Endothelial cell (in vitro differentiated cells): ENCODE measurements at regions not wholly inside any gene's neighbourhood (a gene's known extent, or its start where the extent isn't known, plus 50 kb on each side); places are given as distances from the start of the nearest gene placed in this dataset.

Experiments
- DNase-seq: peaks from one replicate; pipeline ENCODE4 v3.0.0; 2021; ENCODE audit warnings: low spot score
- H3K27ac Mint-ChIP-seq: one replicate; pipeline ENCODE4 v1.8.0; 2021; ENCODE audit warnings: mixed read lengths, inconsistent platforms; ENCODE audit not compliant: unreplicated experiment
- H3K27me3 Mint-ChIP-seq: one replicate; pipeline ENCODE4 v1.8.0; 2021; ENCODE audit warnings: mild to moderate bottlenecking, moderate library complexity, mixed read lengths, inconsistent platforms; ENCODE audit not compliant: unreplicated experiment
- H3K36me3 Mint-ChIP-seq: one replicate; pipeline ENCODE4 v1.8.0; 2021; ENCODE audit warnings: mild to moderate bottlenecking, low read depth, mixed read lengths, inconsistent platforms; ENCODE audit not compliant: unreplicated experiment
- H3K4me1 Mint-ChIP-seq: one replicate; pipeline ENCODE4 v1.8.0; 2021; ENCODE audit warnings: mild to moderate bottlenecking, mixed read lengths, inconsistent platforms; ENCODE audit not compliant: unreplicated experiment
- H3K4me3 Mint-ChIP-seq: one replicate; pipeline ENCODE4 v1.8.0; 2021; ENCODE audit warnings: mild to moderate bottlenecking, mixed read lengths, inconsistent platforms; ENCODE audit not compliant: unreplicated experiment
- H3K9me3 Mint-ChIP-seq: one replicate; pipeline ENCODE4 v1.8.0; 2021; ENCODE audit warnings: mixed read lengths, inconsistent platforms; ENCODE audit not compliant: unreplicated experiment
- CTCF ChIP-seq: fragments of 200-600 bp; sonication (generic); IDR thresholded peaks from one replicate; pipeline ENCODE4 v1.5.0; 2021; ENCODE audit warnings: antibody characterized with exemption; ENCODE audit not compliant: unreplicated experiment

DNA sequence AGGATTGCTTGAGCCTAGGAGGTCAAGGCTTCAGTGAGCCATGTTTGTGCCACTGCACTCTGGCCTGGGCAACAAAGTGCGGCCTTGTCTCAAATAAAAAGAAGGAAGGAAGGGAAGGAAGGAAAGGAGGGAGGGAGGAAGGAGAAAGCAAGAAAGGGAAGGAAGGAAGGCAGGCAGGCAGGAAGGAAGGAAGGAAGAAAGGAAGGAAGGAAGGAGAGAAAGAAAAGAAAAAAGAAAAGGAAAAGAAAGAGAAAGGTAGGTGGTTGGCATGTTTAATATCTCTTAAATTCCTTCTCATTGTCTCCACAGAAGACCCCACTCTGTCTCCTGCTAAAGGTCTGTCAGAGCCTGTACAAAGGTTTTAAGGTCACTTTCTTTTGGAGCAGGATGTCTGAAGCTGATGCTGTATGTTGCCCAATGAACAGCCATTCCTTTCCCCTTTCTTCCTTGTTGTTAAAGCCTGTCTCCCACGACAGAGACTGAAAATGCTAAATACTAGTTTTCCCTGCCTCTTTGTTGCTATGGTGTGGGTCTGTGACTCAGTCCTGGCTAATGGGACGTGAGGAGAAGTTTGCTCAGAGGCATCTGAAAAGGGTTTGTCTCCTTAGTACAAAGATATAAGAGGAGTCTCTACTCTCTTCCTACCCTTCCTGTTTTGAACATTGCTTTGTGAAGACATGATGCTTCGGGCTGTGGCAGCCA lies 213.3 kb downstream of the PCSK1 start:
- Mint-ChIP-seq H3K4me3 (no peak overlapping the region), H3K4me1 (no peaks in the 10 kb centered on the region), H3K27me3 (no peaks in the 10 kb centered on the region), H3K27ac (no peak overlapping the region), H3K36me3 (no peaks in the 10 kb centered on the region), H3K9me3 (no peaks in the 10 kb centered on the region)
- DNase-seq, result no peak
- no peak for TF ChIP-seq CTCF

GRCh38 chr5:96218653-96219052 lies 214.4 kb downstream of the PCSK1 start:
- Mint-ChIP-seq H3K36me3 (no peaks in the 10 kb centered on the region), H3K4me1 (no peaks in the 10 kb centered on the region), H3K9me3 (no peaks in the 10 kb centered on the region), H3K4me3 (no peak overlapping the region), H3K27ac (no peak overlapping the region), H3K27me3 (no peaks in the 10 kb centered on the region)
- no peak for DNase-seq
- TF ChIP-seq CTCF, result no peak

DNA sequence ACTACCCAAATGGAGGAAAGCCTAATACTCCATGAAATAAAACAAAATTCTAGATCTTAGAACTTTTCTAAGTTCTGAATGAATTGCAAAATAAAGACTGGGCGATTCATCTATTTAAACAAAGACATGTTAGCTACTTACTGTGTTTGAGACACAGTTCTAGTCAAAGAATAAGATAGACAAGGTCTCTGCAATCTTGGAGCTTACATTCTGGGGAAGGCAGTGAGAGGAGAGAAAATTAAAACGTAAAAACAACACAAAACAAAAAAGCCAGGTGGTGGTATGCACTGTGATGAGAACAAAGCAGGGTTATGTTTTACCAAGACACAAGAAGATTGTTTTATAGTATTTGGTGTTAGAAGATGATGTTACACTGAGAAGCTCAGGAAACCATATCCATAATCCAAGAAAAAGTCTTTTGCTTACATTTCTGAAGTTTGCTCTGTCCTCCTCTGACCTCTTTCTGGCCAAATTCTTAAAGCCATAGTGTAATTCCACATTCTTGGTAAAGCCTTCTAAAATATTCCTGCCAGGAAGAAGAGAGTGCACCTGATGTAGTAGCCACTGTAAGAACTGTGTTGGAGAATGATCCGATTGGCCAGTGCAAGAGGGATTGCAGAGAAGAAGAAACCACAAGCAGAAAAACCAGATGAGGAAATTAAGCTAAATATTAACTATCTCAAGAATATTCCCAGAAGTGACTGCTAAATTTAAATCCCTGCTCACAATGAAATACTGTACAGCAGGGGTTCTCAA lies 218.4 kb downstream of the PCSK1 start:
- no peaks in the 10 kb centered on the region for H3K27me3 Mint-ChIP-seq
- no peak for TF ChIP-seq CTCF
- H3K4me3 Mint-ChIP-seq, result no peak overlapping the region
- no peak overlapping the region for H3K27ac Mint-ChIP-seq
- H3K4me1 Mint-ChIP-seq, result no peaks in the 10 kb centered on the region
- H3K9me3 Mint-ChIP-seq, result no peaks in the 10 kb centered on the region
- DNase-seq, result no peak
- no peaks in the 10 kb centered on the region for H3K36me3 Mint-ChIP-seq

- Mint-ChIP-seq H3K4me1 (no peaks in the 10 kb centered on the region), H3K9me3 (peaks cover 7% of the 10 kb centered on the region), H3K36me3 (peaks cover 11% of the 10 kb centered on the region), H3K4me3 (no peak overlapping the region), H3K27me3 (peaks cover 2% of the 10 kb centered on the region), H3K27ac (no peak overlapping the region)
- TF ChIP-seq CTCF, result no peak
- no peak for DNase-seq
Observed at GRCh38 chr5:96209829-96210228, 223.2 kb downstream of the PCSK1 start.

GRCh38 chr5:96207420-96207819 lies 225.6 kb downstream of the PCSK1 start:
- DNase-seq, result no peak
- H3K4me1 Mint-ChIP-seq, result peaks cover 3% of the 10 kb centered on the region
- no peak for TF ChIP-seq CTCF
- peaks cover 2% of the 10 kb centered on the region for H3K27me3 Mint-ChIP-seq
- H3K4me3 Mint-ChIP-seq, result no peak overlapping the region
- H3K36me3 Mint-ChIP-seq, result peaks cover 11% of the 10 kb centered on the region
- no peak overlapping the region for H3K27ac Mint-ChIP-seq
- peaks cover 7% of the 10 kb centered on the region for H3K9me3 Mint-ChIP-seq
